HG03108 (cell line): ENCODE measurements at regions not wholly inside any gene's neighbourhood (a gene's known extent, or its start where the extent isn't known, plus 50 kb on each side); places are given as distances from the start of the nearest gene placed in this dataset.

Source experiments
- ATAC-seq: cut with Tn5 transposase; IDR thresholded peaks from one replicate; pipeline ENCODE4 v1.9.1; 2021; ENCODE audit warnings: moderate library complexity; ENCODE audit not compliant: unreplicated experiment

DNA sequence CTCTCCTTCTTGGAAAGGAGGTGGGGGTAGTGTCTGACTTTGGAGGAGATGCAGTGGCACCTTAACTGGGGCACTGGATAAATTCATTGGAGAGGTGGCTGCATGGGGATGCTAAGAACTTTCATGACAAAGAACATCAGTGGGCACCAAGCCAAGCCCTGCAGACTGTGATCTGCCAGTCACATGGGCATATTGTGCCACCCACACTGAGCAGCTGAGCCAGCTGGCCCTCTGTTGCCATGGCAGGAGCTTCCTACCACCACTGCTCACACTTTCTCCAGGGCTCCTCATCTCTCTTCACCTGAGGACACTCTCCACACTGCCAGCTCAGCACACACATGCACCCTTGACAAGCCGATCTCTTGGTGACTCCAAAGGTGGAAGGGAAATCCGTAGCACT is 715.6 kb downstream of the QKI start:
- ATAC-seq: no peak

GRCh38 chr6:164129218-164129617 is 714.7 kb downstream of the QKI start:
- no peak for ATAC-seq

DNA sequence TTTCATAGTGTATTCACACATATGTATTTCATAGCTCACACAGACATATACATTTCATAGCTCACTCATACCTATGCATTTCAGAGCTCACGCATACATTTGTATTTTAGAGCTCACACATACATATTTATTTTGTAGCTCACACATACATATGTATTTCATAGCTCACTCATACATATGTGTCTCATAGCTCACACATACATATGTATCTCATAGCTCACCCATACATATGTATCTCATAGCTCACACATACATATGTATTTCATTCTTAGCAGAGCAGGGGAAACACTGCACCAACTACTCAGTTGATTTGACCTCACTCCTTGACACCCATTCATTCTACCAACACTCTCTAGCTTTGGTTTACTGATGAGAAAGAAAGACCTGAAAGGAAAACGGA is 713.6 kb downstream of the QKI start:
- ATAC-seq: no peak

GRCh38 chr6:164124986-164125385 is 710.5 kb downstream of the QKI start:
- ATAC-seq: no peak

DNA sequence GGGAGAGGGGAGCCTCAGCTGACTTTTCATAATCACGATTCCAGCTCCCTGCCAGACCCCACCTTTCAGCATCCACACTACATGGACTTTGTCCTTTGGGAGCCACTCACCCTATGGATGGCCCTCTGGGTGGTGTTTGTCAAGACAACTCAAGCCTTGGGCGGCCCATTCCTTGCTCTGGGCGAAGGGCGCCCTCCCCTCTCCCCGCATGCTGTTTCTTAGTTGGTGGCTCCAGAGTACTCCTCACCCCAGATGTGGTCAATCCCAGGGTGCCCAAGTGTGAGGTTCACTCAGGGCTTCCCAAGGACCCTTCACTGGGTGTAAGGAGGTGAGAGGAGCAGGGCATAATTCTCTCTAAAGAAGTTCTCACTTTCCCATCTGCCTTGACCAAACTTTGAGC is 710.0 kb downstream of the QKI start:
- no peak for ATAC-seq

DNA sequence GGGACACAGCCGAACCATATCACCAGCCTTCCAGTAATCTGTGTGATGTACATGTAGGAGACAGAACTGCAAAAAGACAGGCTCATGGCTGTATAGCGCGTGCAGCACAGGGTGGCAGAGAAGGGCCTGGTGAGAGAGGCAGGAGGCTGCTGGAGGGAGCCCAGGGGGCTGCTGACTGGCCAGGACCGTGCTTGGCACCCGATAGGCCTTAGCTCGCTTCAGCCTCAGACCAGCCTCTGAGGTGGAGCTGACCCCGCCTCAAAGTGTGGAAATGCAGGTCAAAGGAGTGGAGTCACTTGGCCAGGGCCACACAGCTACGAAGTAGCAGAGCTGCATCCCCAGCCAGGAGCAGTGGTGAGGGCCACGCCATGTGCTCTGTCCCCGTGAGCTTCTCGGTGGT is 707.6 kb downstream of the QKI start:
- ATAC-seq: no peak

DNA sequence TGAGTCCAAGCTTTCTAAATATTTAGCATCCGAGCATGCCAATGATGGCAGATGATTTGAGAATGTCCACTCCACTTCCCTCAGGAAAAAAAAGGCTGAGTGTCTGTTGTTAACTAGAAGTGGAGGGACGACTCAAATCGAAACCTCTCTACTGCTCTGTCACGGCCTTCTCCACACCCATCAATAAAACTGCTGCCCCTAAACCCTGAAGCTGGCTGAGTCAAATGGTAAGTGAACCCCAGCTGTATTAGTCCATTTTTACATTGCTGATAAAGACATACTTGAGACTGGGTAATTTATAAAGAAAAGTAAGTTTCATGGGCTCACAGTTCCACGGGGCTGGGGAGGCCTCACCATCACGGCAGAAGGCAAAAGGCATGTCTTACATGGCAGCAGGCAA is 707.0 kb downstream of the QKI start:
- no peak for ATAC-seq

- ATAC-seq: no peak
Observed at GRCh38 chr6:164114651-164115050, 700.1 kb downstream of the QKI start.

- no peak for ATAC-seq
Observed at GRCh38 chr6:164114051-164114450, 699.5 kb downstream of the QKI start.

- ATAC-seq: no peak
Observed at GRCh38 chr6:164113637-164114036, 699.1 kb downstream of the QKI start.

- ATAC-seq: no peak
Observed at GRCh38 chr6:164109770-164110140, 695.2 kb downstream of the QKI start.

DNA sequence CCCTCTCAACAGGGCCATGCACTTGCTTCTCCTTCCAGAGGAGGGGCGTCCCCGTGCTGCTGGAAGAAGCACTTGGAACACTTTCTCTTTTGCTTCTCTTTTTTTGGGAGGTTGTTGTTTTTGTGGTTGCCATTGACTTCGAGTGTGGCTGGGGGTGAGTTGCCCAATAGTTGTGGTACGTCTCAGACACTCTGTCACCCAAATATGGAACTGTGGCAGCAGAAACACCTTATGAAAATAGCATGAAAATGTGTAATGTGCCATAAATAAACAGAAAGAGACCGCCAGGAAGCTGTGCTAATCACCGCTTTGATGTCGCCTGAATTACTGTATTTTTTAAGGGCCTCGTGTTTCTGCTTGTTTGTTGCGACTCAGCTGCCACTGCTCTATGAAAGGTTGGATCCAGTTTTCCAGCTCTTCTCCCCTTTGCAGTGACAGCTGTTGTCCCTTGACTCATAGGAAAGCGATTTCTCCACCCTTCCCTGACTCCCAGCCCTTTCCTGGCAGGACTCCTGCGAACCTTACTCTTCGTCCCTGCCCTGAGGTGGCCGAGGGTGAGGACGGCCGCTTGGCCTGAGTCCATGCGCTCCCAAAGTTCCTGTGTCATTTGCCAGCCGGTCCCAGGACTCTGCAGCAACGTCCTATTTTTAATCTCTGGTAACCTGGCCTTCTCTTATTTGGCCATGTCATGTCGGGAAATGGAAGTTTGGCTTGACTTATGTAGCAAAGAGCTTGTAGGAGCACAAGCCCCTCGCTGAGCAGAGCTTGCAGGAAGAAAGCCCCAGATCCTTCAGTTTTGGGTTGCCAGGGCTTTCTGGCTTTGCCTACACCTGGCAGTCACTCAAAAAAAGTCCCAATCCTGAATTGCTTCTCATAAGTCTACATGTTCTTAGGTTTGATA is 694.6 kb downstream of the QKI start:
- no peak for ATAC-seq

GRCh38 chr6:164108092-164108491 is 693.6 kb downstream of the QKI start:
- ATAC-seq: no peak

DNA sequence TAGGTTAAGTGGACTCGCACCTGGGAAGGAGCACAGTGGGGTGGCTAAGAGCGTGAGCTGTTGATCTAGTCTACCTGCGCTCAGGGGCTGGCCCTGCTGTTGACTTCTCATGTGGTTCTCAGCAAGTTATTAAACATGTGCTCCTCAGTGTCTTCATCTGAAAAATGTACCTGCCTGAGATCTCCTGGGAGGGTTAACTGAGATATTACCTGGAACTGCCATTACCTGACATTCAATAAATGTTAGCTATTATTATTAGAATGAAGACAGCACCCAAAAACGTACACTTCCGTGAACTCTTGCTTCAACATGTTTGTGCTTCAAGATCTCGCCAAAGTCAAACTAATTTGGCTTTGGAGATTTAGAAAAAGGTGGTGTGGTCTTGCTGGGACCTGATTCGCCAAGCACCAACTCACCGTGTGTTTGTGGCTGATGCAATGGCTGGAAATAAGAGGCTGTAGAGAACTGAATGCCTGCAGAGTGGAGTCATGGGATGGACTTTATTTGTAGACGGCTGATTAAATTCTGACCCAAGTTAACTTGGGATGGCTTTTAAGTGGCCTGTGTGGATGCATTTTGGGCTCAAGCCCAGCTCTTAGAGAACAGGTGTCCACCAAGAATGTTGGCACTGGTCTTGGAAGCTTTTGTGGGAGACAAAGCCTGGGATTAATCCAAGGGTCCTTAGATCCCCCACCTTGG is 692.9 kb downstream of the QKI start:
- no peak for ATAC-seq

DNA sequence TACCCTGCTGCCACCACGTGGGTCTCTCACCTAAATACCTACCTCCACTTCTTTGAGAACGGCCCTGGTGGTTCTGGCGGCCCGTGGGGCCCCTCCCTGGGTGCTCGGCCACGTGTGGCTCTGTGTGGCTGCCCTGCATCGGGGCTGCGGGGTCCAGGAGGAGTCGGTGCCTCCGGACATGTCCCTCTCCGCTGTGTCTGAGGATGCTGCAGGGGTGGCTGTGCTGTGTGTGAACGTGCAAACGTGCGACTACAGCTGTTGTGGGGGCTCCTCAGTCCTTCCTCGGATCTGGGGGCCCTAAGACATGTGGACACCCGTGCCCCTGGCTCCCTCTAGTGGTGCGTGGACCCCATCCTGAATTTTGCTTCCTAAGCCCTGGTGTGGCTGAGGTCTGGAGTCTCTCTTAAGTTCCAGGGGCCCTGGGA is 691.8 kb downstream of the QKI start:
- ATAC-seq: no peak

DNA sequence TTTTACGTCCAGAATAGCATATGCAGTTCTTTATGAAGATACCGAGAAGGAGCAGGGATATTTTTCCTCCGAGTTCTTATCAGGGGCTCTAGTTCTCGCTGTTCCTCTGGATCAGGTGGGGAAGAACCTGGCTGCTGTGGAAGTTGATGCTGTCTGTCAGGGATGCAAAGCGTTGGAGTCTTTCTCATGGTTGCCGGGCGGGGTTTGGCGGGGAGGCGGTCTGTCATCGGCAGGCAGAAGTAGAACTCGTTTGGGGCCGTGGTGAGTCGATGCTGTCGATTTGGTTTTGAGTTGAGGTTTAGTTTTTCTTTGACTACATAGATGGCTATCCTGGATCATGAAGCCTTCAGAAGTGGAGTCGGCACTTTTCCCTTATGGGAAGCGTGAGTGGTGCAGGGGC is 691.2 kb downstream of the QKI start:
- no peak for ATAC-seq

GRCh38 chr6:164104432-164104831 is 689.9 kb downstream of the QKI start:
- no peak for ATAC-seq

DNA sequence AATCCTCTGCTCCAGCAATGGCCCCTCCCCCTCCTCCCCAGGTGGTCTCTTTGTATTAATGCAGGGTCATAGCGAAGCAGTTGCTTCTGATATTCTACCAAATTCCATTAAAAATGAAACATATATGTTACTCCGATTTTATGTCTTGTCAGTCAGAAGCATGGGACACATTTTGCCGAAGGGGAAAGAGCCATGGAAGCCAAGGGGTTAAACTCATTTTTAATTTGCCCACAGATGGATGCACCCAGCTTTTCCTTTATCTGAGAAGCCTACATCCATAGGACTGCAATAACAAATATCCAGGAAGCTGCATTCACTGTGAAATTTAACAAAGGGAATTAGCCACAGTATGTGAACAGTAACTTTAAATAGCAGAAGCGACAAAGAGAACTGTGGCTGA is 688.2 kb downstream of the QKI start:
- ATAC-seq: no peak

- no peak for ATAC-seq
Observed at GRCh38 chr6:164101859-164102258, 687.3 kb downstream of the QKI start.

DNA sequence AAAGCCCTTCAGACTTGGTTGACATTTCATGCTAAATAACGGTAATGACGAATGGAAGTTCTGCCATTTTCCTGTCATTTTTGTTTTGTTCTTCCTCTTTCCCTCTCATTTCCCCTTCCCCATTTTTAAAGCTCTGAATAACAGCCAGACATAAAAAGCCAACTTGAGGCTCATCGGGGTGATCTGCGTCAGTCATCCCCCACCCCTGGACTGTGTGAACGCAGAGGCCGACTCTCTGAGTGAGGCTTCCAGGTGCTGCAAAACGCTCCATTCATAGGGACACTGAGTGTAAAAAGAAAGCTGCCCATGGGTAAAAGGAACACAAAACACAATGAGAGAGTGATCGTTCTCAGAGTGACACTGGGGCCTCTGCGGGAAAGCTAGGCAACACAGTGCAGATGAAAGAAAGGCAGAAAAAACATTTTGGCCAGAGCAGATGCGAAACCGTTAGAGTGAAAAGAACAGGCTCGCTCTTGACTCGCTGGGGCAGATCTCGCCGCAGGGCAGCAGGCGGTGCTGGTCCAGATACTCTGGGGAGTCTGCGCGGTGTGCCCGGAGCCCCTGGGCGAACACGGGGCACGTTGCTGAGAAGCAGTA is 684.8 kb downstream of the QKI start:
- ATAC-seq: no peak

- ATAC-seq: no peak
Observed at GRCh38 chr6:164098857-164099267, 684.3 kb downstream of the QKI start.
